PC-3 (cell line): ENCODE measurements at regions not wholly inside any gene's neighbourhood (a gene's known extent, or its start where the extent isn't known, plus 50 kb on each side); places are given as distances from the start of the nearest gene placed in this dataset.

Experiments used
- CTCF ChIP-seq: fragments of 300-600 bp; sonication (generic); conservative IDR thresholded peaks from 2 replicates; pipeline ENCODE4 v1.5.1; 2017; ENCODE audit warnings: antibody characterized with exemption, low read depth, mild to moderate bottlenecking, low read length
- EZH2 ChIP-seq: fragments of 300-600 bp; sonication (generic); IDR thresholded peaks from one replicate; pipeline ENCODE4 v1.6.1; 2017; ENCODE audit warnings: antibody characterized with exemption, mild to moderate bottlenecking, low read length; ENCODE audit not compliant: unreplicated experiment
- EZH2phosphoT487 ChIP-seq: fragments of 300-600 bp; sonication (generic); IDR thresholded peaks from 2 replicates; pipeline ENCODE4 v1.6.1; 2018; ENCODE audit warnings: mild to moderate bottlenecking, antibody characterized with exemption, low read length, borderline replicate concordance

DNA sequence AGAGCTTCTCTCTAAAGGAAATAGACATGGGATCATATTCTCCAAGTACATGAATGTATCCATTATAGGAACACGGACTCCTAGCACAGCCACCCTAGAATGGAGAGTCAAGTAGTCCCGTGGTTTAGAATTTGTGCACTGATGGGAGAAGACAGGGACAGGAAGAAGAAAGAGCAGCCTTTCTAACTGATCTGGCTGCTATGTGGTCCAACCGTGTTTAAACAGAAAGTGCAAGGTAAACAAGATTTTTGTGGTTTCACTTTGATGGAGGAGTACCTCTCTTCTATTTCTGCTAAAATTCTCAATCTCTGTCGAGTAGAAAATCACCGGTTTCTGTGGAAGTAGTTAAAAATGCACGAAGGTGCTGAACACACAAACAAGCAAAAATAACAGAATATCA is 171.3 kb downstream of the ST8SIA4 start:
- no peak for TF ChIP-seq CTCF
- no peak for TF ChIP-seq EZH2phosphoT487
- no peak for TF ChIP-seq EZH2
